NOMO-1 treated with DMSO at 0.1 percent for 48 hours (cell line): ENCODE measurements at regions not wholly inside any gene's neighbourhood (a gene's known extent, or its start where the extent isn't known, plus 50 kb on each side); places are given as distances from the start of the nearest gene placed in this dataset.

Source experiments
- DNase-seq: peaks from one replicate; lab custom pipeline; 2025; ENCODE audit not compliant: unreplicated experiment; lab: John Stamatoyannopoulos, UW

DNA sequence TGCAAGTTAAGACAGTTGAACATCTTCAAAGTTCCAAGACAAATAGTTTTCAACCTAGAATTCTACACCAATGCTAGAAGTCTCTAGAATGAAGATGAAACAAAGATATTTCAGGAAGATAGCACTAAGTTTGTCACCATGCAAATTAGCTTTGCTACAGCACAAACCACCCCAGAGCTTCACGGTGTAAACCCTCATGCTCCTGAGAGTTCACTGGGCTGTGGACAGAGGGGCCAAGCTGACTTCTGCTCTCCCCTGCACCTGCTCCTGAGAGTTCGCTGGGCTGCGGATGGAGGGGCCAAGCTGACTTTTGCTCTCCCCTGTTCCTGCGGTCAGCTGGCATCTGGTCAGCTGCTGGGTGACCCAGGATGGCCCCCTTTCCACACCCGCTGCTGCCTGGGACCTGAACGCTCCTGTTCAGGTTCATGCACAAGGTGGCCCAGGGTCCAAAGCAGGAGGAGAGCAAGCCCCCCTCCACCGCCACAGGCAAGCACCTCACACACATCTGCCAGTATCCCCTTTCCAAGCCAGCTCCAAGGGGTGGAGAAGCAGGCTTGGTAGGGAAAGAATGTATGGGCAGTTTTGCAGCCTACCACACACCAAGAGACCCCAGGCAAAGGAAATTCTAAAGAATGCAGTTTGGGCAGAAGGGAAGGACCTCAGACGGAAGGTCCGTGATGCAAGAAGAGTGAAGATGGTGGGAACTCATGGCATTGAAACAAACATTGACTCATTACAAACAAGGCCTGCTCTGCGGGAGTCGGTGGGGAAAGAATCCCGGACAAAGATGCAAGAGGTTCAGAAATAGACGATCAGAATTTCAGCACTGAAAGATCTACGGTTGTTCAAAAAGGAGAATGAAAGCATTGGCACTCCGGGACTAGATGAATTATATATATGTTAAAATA, 137.8 kb upstream of the PPP2R2D start:
- no peak for DNase-seq

DNA sequence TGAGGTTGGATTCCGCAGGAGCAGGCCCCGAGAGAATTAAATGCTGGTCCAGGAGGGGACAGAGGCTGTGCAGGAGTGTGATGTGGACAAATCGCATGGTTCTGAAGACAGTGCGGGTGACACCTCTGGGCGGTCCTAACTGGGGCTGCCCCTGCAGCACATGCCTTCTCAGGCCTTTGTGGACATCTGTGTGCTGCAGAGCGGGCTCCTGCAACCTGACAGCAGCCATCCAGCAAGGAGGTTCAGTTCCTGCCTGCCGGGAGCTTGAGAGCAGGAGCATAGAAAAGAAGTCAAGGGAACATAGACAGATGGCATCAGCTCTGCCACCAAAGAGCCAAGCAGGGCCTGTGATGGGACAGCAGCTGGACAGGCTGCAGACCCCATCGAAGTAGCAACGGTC, 135.9 kb upstream of the PPP2R2D start:
- no peak for DNase-seq

DNA sequence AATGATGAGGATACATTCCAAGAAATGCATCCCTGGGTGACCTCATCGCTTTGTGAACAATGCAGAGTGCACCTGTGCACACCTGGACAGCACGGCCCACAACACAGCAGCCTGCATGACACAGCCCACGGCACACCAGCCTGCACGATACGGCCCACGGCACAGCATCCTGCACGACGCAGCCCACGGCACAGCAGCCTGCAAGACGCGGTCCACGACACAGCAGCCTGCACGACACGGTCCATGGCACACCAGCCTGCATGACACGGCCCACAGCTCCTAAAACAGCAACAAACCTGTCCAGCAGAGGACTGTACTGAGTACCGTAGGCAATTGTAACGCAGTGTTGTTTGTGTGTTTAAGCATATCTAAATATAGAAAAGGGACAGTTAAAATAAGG, 134.7 kb upstream of the PPP2R2D start:
- no peak for DNase-seq

DNA sequence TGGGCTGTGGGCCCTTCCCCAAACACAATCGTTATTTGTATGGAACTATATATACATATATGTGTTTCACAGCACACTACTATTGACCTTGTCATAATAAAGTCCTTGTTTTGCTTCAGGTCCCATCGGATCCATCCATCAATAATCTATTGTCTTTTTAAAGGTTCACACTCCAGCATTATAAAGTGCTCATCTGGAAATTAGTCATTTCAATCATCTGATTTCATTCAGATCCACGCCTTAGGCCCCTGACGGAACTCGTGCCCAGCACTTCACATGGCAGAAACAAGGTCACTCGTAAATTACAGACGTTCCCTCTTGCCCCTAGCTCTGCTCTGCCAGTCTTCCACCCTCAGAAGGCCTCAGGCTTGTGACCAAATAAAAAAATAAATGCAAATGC, 133.1 kb upstream of the PPP2R2D start:
- DNase-seq: no peak

DNA sequence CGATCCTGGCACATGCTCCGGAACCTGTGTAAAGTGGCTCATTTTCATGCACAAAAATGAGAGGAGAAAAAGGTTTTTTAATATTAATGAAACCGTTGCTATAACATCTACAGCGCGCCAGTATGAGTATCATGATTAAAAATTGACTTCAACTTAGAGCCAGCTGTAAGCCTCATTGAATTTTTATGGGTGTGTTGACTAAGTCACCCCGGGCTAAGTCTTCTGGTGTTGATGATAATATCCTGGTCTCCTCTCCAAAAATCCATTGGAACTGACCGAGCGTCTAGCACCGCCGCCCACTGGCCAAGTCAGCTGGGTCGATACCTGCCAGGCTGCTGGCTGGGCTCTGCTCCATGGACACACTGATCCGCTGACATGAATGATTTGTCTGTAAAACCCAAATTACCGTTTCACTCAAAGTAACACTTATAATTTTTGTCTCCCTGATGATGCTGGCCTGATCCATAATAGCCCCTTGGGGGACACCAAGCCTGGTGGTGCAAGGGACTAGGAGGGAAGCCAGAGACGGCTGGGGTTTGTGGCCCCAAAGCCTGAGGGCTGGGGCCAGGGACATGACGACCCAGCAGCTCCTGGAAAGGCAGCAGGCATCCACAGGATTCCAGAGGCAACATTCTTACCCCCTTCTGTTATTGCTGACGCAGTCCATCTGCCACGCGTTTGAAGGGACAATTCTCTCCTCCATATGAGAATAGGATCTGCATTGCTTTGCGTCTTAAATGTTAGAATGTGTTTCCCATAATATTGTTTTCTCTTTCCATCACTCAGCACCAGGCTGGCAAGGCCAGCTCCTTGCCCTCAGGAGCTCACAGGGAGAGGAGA, 131.0 kb upstream of the PPP2R2D start:
- no peak for DNase-seq

DNA sequence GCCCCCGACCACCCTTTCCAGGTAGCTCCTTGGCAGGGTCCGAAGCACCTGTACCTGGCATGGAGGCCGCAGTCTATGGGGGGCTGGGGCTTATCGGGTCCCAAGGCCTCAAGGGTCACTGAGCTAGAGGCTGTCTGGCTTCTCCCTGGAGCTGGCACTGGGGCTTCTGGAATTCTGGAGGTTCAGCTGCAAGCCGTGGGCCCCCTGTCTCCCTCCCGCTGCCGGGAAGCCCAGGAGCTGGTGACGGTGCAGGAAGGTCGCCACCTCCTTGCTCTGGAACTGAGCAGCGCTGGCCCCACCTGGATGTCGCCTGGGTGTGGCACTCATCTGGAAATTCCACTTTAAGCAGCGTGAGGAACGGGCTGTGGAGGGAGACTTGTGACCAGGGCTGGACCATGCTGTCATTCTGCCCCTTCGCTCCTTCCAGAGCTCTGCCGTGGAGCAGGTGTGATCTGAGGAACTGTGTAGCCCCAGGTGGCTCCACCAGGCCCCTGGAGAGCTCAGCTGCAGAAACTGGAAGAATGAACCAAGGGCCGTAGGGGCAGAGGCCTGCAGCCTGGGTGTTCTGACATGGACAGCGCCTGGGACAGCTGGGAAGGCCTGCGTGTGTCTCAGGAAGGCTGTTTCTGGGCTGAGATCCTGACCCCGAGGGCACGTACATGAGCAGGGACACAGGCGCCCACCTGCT, 129.7 kb upstream of the PPP2R2D start:
- no peak for DNase-seq

DNA sequence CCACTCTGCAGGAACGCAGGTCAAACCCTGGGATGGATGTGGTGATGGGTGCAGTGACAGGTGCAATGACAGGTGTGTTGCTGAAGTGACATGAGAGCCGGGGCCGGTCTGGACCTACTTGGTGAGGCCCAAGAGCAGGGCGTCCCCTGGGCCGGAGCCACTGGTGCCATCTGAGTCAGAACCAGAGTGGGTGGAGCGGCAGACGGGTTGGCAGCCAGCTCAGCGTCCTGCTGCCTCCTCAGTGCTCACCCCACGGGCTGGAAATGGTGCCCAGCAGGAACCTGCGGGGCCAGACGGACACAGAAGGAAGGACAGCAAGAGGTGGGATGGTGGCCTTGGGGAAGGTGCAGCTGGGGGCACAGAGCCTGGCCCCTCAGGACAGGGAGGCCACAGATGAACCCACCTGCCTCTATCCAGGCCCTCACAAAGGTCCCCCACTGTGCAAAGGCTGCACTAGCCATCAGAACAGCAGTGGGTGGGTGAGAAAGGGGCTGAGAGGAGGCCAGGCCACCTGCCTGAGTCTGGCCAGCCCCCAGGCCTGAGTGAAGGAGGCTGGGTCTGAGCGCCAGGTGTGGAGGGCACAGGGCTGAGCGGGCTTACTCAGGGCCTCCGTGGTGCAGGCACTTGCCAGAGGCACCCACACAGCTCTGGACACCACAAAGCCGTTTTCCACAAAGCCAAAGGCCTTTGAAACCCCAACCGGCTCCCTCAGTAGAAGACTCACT, 129.0 kb upstream of the PPP2R2D start:
- DNase-seq: no peak

DNA sequence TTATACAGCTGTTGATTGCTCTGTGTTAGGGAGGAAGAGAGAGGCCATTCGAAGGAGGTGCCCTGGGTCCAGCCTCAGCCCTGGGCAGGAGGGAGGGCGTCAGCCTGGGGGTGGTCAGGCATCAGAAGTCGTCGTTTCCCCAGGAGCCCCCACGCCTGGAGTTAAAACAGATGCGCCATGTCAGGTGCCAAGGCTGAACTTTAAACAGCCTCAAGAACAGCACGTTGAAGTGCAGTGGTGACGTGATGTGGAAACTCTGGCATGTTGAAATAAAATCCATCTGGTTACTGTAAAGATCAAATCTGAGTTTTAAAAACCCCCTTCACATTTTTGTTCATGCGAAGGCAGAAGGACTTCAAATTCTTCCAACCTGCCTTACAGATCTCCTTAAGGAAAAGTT, 128.4 kb upstream of the PPP2R2D start:
- no peak for DNase-seq

DNA sequence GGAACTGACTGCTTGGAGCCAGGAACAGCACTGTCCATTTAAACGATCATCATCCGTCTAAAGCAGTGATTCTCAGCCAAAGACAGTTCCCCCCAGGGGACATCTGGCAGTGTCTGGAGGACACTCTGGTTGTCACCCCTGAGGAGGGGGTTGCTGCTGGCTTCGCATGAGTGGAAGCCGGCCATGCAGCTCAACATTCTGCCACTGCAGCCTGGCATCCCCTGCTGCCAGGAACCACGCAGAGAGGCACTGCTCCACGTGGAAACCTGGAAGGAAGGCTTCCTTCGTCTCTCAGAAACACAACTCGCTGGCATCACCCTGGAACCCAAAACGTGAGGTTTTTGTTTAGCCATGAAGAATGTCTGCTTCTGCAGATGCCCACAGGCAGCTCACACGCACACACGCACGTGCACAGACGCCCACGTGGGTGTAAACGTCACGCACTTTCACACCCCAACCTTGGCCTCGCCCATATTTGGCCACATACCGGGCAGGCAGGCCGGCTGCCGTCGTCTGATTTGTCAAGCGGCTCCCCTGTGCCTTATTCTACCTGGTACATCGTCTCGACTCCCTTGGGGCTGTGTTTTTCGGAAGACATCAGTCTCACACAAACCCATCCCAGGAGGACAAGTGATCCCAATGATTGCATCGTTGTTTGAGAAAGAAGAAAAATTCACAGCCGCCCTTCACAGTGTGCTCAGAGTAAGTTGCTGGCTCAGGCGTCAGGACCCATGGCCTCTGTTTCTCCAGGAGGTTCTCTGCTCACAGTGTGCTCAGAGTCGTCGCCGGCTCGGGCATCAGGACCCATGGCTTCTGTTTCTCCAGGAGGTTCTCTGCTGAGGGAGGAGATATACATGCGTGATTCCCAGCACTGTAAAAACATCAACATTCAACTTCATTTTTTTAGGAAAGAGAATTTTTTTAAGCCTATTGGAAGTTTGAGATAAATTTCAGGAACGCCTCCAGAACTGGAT, 127.2 kb upstream of the PPP2R2D start:
- no peak for DNase-seq

DNA sequence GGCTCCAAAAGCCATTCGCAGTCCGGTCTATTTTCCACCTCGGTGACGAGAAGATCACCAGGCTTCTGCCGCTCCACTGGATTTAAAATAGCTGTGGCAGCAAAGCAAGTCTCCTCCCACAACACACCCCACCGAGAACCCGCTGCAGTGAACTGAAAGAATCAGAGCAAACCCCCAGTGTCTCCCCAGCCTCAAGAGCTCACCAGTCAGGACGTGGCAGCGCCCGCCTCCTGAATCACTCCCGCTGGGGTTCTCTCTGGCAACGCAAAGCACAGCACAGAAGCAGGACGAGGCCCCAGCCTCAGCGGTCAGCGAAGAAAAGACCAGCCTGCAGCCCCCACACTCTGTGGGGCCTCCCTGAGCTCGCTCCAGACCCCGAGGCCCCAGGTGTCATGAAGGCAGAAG, 126.1 kb upstream of the PPP2R2D start:
- DNase-seq: no peak

DNA sequence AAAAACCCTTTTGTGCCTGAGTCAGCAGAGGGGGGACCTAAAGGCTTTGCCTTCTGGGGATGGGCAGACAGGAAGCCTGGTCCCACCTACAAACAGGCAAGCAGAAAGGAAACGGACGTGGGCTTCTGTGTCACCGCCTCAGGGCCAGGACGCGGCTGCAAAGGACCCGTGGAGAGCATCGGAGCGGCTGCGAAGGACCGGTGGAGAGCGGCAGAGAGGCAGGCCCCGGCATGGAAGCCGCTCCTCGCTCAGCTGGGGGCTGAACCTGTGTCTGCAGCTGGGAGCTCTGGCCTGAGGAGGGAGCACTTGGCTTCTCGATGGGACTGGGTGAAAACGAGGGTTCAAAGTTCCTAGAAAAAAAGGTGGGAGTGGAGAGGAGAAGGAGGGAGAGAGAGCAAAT, 125.4 kb upstream of the PPP2R2D start:
- no peak for DNase-seq

DNA sequence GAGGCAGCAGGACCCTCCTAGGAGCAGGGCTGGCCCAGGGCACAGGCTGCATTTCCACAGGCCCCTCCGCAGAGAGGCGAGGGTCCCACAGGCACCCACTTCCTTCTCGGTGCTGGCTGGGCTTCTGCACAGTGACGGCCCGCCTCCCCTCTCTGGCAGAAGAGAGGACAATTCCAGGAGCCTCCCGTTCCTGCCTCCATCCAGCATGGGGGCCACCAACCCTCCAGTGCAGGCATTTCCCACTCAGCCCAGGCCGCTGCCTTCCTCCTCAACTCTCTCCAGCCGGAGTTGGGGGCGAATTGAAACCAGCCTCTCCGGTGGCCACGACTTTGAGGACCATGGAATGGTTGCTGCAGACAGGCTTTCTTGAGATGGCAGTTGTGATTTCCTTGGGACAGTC, 125.0 kb upstream of the PPP2R2D start:
- DNase-seq: no peak

DNA sequence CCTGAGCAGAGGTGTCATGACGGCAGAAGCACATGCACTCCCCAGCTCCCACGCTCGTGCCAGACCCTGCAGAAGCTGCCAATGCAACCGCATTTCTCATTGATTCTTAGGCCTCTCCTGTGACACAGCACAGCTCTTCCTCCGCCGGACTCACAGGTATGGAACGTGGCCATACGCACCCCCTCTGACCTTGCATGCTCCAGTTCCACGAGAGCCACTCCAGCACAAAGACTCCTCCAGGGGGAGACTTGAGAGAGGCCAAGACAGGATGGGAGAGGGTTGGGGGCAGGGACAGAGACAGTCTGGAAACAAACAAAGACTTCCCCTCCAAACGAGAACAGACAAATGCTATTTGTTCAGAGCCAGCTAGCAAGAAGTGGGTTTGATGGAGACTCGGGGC, 124.3 kb upstream of the PPP2R2D start:
- no peak for DNase-seq

DNA sequence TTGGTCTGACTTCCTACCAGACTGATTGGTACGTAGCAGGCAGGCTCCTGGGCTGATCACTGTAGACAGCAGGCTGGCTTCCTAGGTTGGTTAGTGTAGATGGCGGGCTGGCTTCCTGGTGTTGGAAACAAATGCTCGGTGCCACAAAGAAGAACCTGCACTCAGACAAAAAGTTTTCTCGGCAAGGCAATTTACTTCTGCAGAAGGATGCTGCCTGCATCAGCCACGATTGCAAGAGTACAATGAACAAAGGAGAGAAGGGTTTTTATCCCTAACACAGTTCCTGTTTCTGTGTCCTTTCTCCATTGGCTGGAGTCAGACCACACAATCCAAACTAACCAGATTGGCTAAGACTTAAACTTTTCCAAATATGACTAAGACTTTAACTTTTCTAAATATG, 123.6 kb upstream of the PPP2R2D start:
- DNase-seq: no peak

DNA sequence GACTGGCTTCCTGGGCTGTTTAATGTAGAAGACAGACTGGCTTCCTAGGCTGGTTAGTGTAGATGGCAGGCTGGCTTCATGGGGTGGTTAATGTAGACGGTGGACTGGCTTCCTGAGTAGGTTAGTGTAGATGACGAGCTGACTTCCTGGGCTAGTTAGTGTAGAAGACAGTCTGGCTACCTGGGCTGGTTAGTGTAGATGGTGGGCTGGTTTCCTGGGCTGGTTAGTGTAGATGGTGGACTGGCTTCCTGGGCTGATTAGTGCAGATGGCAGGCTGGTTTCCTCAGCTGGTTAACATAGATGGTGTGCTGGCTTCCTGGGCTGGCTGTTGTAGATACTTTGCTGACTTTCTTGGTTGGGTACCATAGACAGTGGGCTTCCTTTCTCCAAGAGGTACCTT, 122.9 kb upstream of the PPP2R2D start:
- no peak for DNase-seq

DNA sequence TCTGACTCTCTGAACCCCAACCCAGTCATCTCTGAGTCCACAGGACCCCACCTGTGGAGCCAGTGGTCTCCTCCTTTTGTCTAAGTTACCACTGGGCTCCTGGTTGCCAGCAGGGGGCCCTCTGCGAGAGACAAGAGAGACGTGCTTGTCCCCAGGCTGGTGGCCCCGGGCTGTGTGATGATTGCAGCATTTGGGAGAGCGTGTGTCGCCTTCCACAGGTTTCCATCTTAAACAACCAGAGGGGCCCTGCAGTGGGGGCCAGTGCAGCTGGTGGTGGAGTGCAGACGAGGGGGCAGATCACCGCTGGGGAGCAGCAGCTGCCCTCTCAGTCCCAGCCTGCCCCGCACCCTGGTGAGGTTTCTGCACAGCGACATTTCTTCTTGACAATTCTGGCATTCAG, 122.4 kb upstream of the PPP2R2D start:
- no peak for DNase-seq

DNA sequence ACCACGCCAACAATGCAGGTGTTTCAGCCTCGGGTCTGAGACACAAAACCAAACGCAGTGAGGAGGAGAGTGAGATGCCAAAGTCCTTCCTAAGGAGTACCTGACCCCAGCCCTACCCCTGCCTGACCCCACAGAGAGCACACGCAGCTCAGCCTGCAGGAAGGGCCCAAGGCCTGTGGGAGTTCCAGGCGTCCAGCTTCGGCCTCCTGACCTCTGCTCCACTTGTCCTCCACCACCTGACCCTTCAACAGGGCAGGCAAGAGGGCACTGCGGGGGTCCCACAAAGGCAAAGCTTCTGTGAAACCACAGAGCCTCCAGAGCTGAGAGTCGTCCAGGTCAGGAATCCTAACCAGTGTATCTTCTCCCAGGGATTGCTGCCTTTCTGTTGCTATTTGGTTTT, 122.0 kb upstream of the PPP2R2D start:
- DNase-seq: no peak

DNA sequence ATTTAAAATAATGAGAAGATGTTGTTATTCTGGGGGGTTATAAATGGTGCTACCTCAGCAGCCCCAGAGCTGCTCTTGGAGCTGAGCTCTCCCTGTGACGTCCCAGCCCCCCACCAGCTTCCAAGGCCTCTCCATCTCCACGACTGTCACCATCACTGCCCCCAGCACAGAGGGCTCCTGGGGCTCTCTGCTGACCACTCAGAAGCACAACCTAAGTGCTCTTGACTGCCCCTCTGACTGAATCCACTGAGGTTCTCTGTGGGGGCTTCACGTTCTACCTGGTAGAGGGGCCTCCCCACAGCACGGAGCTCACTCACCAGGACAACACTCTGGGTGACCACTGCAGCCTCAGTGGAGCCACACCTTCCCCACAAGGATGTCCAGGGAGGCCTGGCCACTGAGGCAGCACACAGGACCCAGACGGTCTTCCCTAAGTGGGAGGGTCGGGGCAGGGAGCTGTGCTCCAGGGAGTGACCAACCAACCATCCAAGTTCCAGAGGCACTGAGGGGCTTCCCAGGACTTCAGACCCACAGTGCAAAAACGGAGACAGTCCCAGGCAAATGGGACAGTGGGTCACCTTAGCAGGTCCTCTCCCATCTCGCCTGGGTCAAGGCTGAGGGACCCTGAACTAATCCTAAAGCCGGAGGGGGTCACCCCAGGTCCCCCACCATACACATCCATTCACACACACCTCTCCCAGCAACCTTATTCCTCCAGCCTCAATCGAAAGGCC, 121.0 kb upstream of the PPP2R2D start:
- no peak for DNase-seq

DNA sequence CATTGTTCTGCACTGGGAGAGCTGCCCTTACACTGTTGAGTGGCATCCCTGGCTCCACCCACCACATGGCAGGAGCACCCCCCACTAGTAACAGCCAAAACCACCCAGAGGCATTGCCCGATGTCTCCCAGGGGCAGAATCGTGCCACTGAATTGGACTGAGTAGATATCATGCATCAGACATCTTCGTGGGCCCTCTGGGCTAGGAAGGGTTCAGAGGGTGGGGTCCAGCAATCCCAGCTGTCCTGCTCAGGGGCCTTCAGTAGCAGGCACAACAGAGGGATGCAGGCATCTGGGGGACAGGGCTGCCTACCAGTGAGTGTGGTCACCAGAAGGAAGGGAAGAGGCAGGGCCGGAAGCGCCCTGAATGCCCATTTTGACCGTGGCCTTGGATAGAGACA, 119.7 kb upstream of the PPP2R2D start:
- no peak for DNase-seq
